KMS-11 (cell line): ENCODE measurements at regions not wholly inside any gene's neighbourhood (a gene's known extent, or its start where the extent isn't known, plus 50 kb on each side); places are given as distances from the start of the nearest gene placed in this dataset.

ENCODE experiments used
- H2AFZ ChIP-seq: fragments of 200-600 bp; sonication (generic); 2 replicates; pipeline ENCODE4 v1.6.1; 2016; ENCODE audit warnings: antibody characterized with exemption, mixed run types, low read depth
- H3K27ac ChIP-seq: fragments of 200-600 bp; sonication (generic); 2 replicates; pipeline ENCODE4 v1.6.1; 2016; ENCODE audit warnings: mild to moderate bottlenecking, mixed run types
- H3K27me3 ChIP-seq: fragments of 200-600 bp; sonication (generic); 2 replicates; pipeline ENCODE4 v1.6.1; 2017; ENCODE audit warnings: mild to moderate bottlenecking, low read depth, mixed run types, moderate library complexity; ENCODE audit not compliant: insufficient read depth
- H3K36me3 ChIP-seq: fragments of 200-600 bp; sonication (generic); 2 replicates; pipeline ENCODE4 v1.6.1; 2017; ENCODE audit warnings: mild to moderate bottlenecking, mixed run types; ENCODE audit not compliant: insufficient read depth
- H3K4me1 ChIP-seq: fragments of 200-600 bp; sonication (generic); 2 replicates; pipeline ENCODE4 v1.6.1; 2016; ENCODE audit warnings: mild to moderate bottlenecking, low read depth, mixed run types; ENCODE audit not compliant: poor library complexity, severe bottlenecking
- H3K4me2 ChIP-seq: fragments of 200-600 bp; sonication (generic); 2 replicates; pipeline ENCODE4 v1.7.0; 2016; ENCODE audit warnings: mild to moderate bottlenecking, mixed run types
- H3K4me3 ChIP-seq: fragments of 200-600 bp; sonication (generic); IDR thresholded peaks from 2 replicates; pipeline ENCODE4 v1.6.1; 2017; ENCODE audit warnings: low read depth, low read length, mixed read lengths; ENCODE audit not compliant: insufficient read depth
- H3K79me2 ChIP-seq: fragments of 200-600 bp; sonication (generic); 2 replicates; pipeline ENCODE4 v1.6.1; 2016; ENCODE audit warnings: low read depth, mixed run types; ENCODE audit not compliant: insufficient read depth
- H3K9ac ChIP-seq: fragments of 200-600 bp; sonication (generic); 2 replicates; pipeline ENCODE4 v1.6.1; 2016; ENCODE audit warnings: mild to moderate bottlenecking, mixed run types
- H4K20me1 ChIP-seq: fragments of 200-600 bp; sonication (generic); 2 replicates; pipeline ENCODE4 v1.6.1; 2016; ENCODE audit warnings: mild to moderate bottlenecking, mixed run types; ENCODE audit not compliant: insufficient read depth
- CTCF ChIP-seq: fragments of 200-600 bp; sonication (generic); conservative IDR thresholded peaks from 2 replicates; pipeline ENCODE4 v1.6.1; 2017; ENCODE audit warnings: low read depth, mild to moderate bottlenecking, antibody characterized with exemption, low read length, moderate library complexity, mixed read lengths

DNA sequence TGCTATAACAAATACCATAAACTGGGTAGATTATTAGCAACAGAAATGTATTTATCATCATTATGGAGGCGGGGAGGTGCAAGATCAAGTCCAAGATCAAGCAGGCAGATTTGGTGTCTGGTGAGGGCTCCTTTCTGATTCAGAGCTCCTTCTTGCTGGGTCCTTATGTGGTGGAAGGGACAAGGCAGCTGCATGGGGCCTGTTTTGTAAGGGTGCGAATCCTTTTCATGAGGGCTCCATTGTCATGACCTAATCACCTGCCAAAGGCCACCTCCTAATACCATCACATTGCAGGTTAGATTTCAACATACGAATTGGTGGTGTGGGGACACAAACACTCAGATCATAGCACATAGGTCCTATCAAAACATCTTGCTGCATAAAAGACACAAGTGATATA is 84.4 kb upstream of the CCDC150 start:
- no peak for TF ChIP-seq CTCF
- no peaks in the 10 kb centered on the region for H3K79me2 ChIP-seq
- H3K9ac ChIP-seq: no peak overlapping the region
- H4K20me1 ChIP-seq: no peaks in the 10 kb centered on the region
- no peak overlapping the region for H3K4me2 ChIP-seq
- H3K4me3 ChIP-seq: no peak overlapping the region
- no peaks in the 10 kb centered on the region for H3K4me1 ChIP-seq
- H3K36me3 ChIP-seq: no peaks in the 10 kb centered on the region
- no peak overlapping the region for H3K27ac ChIP-seq
- H3K27me3 ChIP-seq: no peaks in the 10 kb centered on the region
- no peak overlapping the region for H2AFZ ChIP-seq

DNA sequence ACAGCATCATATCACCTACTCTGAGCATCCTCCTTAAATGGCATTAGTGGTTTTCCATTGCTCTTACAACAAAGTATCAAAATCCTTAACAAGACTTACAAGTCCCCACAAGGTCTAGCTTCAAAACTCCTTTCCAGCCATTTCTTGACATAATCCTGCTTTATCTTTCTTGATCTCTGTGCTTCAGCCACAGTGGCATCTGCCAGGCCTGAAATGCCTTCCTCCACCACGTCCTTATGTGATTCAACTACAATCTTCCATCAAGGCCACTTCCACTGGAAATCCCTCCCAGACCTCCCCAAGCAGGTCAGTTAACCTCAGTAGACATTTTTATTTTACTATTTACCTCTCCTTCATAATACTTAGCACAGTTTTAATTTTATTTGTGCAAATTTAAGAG is 83.8 kb upstream of the CCDC150 start:
- Histone ChIP-seq H3K4me1 (no peaks in the 10 kb centered on the region), H3K79me2 (no peaks in the 10 kb centered on the region), H3K9ac (no peak overlapping the region), H2AFZ (no peak overlapping the region), H3K27me3 (no peaks in the 10 kb centered on the region), H3K4me2 (no peak overlapping the region), H4K20me1 (no peaks in the 10 kb centered on the region), H3K4me3 (no peak overlapping the region), H3K36me3 (no peaks in the 10 kb centered on the region), H3K27ac (no peak overlapping the region)
- no peak for TF ChIP-seq CTCF

DNA sequence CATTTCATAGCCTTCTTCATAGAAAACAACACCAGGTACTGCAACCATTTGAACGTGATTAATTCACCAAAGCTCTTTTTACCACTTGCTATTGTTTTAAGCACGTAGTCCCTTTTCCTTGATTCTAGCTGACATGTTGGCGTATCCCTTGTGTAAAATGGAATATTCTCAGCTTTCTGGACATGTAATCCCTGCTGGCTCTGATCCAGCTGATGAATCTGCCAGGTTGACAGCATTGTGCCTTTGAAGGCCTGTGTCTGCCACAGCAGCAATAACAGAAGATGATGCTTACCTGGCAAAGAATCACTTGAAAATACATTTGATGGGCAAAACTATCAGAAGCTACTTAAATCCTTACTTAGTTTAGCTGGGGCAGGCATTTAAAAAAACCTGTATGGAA is 81.0 kb upstream of the CCDC150 start:
- TF ChIP-seq CTCF: no peak
- no peak overlapping the region for H3K9ac ChIP-seq
- H2AFZ ChIP-seq: no peak overlapping the region
- no peak overlapping the region for H3K4me2 ChIP-seq
- H3K79me2 ChIP-seq: no peaks in the 10 kb centered on the region
- H4K20me1 ChIP-seq: no peaks in the 10 kb centered on the region
- H3K27ac ChIP-seq: no peak overlapping the region
- H3K36me3 ChIP-seq: no peaks in the 10 kb centered on the region
- no peaks in the 10 kb centered on the region for H3K27me3 ChIP-seq
- no peak overlapping the region for H3K4me3 ChIP-seq
- H3K4me1 ChIP-seq: no peaks in the 10 kb centered on the region

DNA sequence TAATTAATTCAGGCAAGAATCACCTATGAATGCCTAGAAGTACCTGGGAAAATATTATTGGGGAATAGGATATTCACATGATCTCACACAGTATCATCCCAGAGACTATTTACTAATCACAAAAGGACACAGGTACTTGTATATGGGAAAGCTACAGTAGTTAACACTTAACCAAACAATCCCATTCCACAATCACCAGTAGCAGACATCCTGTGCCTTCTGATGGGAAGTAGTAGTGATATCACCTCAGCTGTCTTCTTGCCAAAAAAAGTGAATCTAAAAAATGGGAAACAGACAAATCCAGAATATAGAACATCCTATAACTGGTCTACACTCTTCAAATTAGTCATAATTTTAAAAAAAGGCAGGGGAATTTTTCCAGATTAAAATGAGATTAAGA is 75.6 kb upstream of the CCDC150 start:
- H2AFZ ChIP-seq: no peak overlapping the region
- no peak overlapping the region for H3K27ac ChIP-seq
- no peak overlapping the region for H3K4me2 ChIP-seq
- no peak overlapping the region for H3K4me3 ChIP-seq
- no peak overlapping the region for H3K9ac ChIP-seq
- peaks cover 22% of the 10 kb centered on the region for H3K4me1 ChIP-seq
- H3K36me3 ChIP-seq: no peaks in the 10 kb centered on the region
- no peaks in the 10 kb centered on the region for H3K79me2 ChIP-seq
- H3K27me3 ChIP-seq: no peaks in the 10 kb centered on the region
- no peak for TF ChIP-seq CTCF
- H4K20me1 ChIP-seq: no peaks in the 10 kb centered on the region
